ENCODE measurements at regions not wholly inside any gene's neighbourhood (a gene's known extent, or its start where the extent isn't known, plus 50 kb on each side); places are given as distances from the start of the nearest gene placed in this dataset.

- no peak for DNase-seq
These were observed 122.1 kb upstream of the TPRG1 start for GRCh38 chr3:189049458-189050236.

DNA sequence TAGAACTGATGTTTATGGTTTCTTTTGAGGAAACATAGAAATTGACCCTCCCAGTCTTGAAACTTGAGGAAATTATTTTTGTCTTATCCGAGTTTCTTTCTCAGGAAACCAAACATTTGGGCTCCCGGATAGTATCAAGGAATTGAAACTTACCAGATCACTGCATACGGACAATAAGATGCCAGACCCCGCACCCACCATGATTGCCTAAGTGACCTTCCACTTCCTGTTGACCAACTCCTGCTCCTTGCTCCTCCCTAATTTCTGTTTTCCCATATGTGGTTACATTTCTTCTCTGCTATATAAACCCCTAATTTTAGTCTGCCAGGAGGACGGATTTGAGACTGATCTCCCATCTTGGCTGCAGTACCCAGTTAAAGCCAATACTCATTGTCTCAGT is 118.4 kb upstream of the TPRG1 start:
- DNase-seq: no peak

GRCh38 chr3:189056646-189057335 is 115.0 kb upstream of the TPRG1 start:
- DNase-seq: no peak

DNA sequence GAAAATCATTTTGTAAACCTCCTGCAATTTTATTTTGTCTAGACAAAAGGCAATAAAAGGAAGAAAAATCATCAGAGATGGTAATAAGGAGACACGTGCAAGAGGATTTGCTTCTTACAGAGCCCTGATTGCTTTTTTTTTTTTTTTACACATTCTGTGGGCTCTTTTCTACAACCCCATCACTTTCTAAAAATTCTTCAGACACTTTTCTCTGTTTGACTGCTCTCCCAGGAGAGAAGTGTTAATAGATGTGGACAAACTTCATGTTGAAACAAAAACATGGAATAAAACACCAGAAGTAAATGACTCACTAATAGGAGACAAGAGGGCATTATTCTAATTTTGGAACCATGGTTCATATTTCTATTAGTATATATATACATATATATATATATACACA is 114.4 kb upstream of the TPRG1 start:
- no peak for DNase-seq

DNA sequence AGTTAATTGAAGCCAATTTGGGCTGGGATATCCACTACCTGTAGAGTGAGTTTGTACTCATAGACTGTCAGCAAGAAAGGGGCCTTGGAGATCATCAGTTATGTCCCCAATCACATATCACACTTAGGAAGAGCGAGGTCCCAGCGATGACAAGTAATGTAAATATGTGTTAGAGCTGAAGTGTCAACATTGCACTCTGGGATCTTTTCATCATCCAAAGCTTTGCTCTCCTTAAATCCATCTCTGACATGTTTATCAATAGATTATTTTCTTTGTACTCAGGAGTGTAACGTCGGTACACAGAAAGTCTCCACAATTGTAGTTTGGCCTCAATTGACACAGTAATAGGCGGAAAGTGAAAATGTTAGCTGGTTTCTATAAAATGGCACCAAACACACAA is 113.7 kb upstream of the TPRG1 start:
- no peak for DNase-seq

- DNase-seq: no peak
These were observed 100.8 kb upstream of the TPRG1 start for GRCh38 chr3:189070965-189071364.

DNA sequence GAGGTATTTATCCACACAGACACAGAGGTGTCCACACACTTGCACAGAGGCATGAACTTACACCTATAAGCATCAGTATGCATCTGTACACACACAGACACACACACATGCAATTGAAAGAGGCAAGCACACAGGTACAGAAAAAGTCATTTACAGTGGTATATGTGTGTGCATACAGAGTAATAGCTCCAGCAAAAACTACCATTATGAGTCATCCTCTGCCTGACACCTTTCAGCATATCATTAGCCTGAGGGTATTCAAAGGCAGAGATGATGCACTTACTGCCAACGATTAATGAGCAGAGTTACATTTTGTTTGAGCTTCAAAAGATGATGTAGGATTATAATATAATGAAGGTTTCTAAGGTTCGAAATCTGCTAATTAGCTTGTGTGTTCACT is 100.3 kb upstream of the TPRG1 start:
- DNase-seq: no peak

DNA sequence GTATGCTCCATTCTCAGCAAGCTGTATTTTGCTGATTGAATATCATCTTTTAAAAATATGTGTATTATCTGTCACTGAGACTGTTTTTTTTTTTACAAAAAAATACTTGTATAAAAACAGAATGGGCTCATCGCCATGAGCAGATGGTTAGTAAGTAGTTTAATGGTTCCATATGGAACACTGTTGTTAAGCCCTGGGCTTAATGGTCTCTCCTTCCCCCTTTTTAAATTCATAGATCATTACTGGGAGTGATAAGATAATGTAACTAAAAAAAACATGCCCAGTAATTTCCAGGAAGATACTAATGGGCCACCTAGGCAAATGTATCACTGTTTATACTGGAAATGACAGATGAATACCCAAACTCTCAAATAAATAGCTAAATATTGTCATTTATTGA is 95.3 kb upstream of the TPRG1 start:
- no peak for DNase-seq

GRCh38 chr3:189080745-189081144 is 91.0 kb upstream of the TPRG1 start:
- DNase-seq: no peak

DNA sequence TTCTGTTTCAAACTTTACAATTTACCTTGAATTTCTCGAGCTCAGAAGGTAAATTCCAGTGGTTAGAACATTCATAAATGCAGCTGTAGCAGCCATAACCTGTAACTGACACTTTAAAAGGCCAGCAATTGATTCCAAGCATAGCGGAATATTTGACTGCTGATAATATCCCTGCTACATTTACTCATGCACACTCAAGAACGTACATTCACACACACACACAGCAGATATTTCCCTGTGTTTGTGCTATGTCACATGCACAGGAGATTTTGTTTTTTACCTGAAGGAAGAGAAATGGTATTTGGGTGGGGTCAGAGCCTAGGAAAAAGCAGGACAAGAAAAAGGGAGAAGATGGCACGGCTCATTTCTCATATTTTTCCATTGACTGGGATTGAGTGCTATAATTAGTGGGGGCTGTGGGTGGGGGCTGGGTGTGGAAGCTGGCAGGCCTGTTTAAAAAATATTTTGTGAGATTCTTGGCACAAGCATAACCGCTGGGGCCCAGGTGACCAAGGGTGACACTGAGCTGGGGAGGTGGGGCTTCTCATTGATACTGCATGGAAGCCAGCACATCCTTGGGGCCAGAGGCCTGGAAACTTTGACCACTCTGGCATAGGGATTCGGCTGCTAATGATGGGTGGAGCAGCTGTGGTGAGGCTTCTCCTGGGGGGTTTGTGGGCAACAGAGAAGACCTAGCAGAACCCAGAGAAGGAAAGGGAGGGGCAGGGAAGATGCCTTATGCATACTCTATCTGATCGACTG is 88.9 kb upstream of the TPRG1 start:
- no peak for DNase-seq

- DNase-seq: no peak
These were observed 87.2 kb upstream of the TPRG1 start for GRCh38 chr3:189084620-189085019.

GRCh38 chr3:189092547-189092946 is 79.2 kb upstream of the TPRG1 start:
- DNase-seq: no peak

GRCh38 chr3:189094539-189094938 is 77.2 kb upstream of the TPRG1 start:
- DNase-seq: no peak

DNA sequence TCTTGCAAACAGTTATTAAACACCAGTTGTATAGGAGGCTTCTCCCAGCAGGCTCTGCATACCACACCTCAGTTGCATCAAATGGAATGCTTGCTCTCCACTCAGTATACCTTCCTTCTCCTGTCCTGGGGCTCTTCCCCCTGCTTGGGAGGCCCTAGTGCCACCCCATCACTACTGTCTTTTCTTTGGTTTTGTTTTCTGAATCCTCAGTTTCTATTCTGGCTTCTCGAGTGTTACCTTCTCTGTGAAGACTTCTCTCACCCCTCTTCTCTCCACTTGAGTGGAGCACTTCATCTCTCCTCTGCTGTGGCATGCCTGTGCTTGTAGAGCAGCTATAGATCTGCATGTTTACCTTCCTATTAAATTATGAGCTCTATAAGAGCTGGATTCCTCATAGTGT is 75.7 kb upstream of the TPRG1 start:
- no peak for DNase-seq

GRCh38 chr3:189099031-189099471 is 72.7 kb upstream of the TPRG1 start:
- no peak for DNase-seq

- no peak for DNase-seq
These were observed 72.1 kb upstream of the TPRG1 start for GRCh38 chr3:189099505-189100290.

DNA sequence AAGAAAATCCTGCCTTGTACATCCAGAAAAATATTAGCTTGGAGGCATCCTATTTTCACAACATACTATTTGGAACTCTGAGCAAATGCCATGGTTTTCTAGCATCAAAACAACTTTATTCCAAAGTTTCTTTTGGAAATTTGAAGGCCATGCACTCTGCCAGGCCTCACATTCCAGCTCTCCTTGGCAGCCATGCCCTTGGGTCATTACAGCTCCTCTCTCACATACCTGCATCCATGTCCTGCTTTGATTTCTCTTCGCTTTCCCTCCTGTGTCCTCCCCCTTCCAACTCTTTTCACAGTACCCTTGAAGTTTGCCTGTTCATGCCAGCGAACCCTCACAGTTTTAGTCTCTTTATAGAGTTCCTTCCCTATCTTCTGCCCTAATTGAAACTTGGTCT is 70.9 kb upstream of the TPRG1 start:
- no peak for DNase-seq

DNA sequence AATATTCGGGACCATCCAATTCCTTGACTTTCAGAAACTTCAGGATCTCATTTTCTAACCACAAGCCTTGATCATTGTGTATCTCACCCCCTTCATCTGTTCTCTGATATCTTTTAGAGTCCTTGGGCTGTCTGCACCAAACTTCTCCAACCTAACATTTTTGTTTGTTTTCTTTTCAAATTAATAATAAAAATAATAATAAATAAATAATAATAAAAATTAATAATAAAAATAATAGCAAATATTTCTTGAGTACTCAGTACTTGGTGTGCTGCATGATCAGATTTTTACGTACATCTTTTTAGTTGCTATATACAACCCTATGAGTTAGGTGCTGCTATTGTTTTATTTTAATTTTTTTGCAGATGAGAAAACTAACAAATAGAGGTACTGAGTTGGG is 70.2 kb upstream of the TPRG1 start:
- no peak for DNase-seq

DNA sequence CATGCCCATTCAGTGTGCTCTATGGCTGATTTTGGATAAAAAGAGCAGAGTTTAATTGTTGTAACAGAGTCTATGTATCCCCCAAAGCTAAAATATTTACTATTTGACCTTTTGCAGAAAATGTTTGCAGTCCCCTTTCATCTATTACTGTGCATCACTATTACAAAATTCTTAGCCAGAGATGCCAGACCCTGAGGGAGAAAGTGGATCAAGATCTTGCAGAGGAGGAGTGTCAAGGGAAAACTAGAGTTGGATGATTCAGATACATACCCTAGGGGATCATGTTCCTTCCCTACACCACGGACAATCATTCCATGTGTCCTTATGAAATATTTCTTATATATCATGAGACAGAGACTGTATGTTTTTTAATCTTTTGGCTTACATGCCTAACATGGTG is 68.6 kb upstream of the TPRG1 start:
- no peak for DNase-seq

GRCh38 chr3:189108067-189108466 is 63.7 kb upstream of the TPRG1 start:
- no peak for DNase-seq

DNA sequence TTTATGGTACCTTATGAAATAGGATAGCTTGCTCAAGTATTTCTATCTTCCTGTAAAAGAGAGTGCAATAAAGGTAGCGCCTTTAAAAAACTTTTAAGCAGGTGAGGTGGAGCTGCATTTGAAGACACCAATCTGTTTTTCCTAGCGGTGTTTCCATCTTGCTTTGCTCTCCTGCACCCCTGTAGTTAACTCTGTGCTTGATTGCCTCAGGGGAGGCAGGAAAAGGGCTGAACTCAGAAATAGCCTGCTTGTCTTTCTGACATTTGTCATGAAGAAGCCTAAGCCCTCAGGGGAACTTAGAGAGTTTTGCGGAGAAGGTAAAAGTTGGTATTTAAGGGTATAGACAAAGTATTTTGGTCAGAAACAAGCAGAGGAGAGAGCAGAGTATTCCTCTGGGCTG is 63.0 kb upstream of the TPRG1 start:
- no peak for DNase-seq

DNA sequence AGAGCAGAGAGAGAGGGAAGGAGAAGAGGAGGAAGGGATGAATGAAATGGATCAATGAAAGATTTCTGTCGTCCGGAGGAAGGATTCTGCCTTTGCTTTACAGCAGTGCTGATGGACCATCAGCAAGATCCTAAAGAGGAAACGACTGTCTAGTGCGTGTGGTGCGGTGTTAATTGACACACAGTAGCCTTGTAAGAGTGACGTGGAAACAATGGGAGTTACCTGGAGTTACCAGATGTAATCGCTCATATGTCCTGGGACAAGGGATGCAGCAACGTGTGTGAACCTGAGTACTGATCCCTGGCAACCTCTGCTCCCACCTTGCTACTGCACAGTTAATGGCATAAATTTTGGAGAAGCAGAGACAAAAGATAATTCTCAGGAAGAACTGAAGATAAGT is 62.6 kb upstream of the TPRG1 start:
- no peak for DNase-seq

GRCh38 chr3:189117087-189117486 is 54.7 kb upstream of the TPRG1 start:
- no peak for DNase-seq
